AG04450 (cell line): ENCODE measurements at regions not wholly inside any gene's neighbourhood (a gene's known extent, or its start where the extent isn't known, plus 50 kb on each side); places are given as distances from the start of the nearest gene placed in this dataset.
A peak's percentile ranks its signal among the peaks of the same experiment; 100 is the strongest.
"Not testable (repeated sequence)": the region's sequence is repeated elsewhere in the genome, so short reads cannot be mapped to it uniquely, and the experiment has no call there.

Experiments
- CTCF ChIA-PET: fragments of 300-600, 350-600 bp; formaldehyde crosslinking; extraction: SDS; loops from one replicate; lab custom pipeline; 2022; ENCODE audit warnings: antibody characterized with exemption, inconsistent platforms; lab: Charles Lee
- POLR2A ChIA-PET: fragments of 350-600 bp; formaldehyde crosslinking; extraction: SDS; loops from one replicate; lab custom pipeline; 2021; ENCODE audit warnings: antibody characterized with exemption, inconsistent platforms; lab: Yijun Ruan, JAX
- DNase-seq: peaks from one replicate; pipeline ENCODE4 v3.0.0-alpha.2; 2011; ENCODE audit warnings: low read depth, low spot score
- H3K27ac ChIP-seq: one replicate; pipeline ENCODE4 v1.5.1; 2012; ENCODE audit warnings: low read depth, low read length, control low read depth
- H3K27me3 ChIP-seq: one replicate; pipeline ENCODE4 v1.6.0; 2012; ENCODE audit warnings: low read length; ENCODE audit not compliant: control insufficient read depth, insufficient read depth
- H3K4me3 ChIP-seq: 2 replicates; pipeline ENCODE4 v1.5.1; 2011; ENCODE audit warnings: mild to moderate bottlenecking, low read depth, low read length, control low read depth
- H3K9me3 ChIP-seq: 2 replicates; pipeline ENCODE4 v1.5.1; 2012; ENCODE audit warnings: low read length; ENCODE audit not compliant: control insufficient read depth, insufficient read depth
- CTCF ChIP-seq: IDR thresholded peaks from 2 replicates; pipeline ENCODE4 v1.5.1; 2011; ENCODE audit warnings: low read depth, low read length, control low read depth, inconsistent platforms

- H3K27ac ChIP-seq = no peak overlapping the region
- TF ChIP-seq CTCF = no peak
- ChIA-PET CTCF (no interaction called here), POLR2A (interaction anchor here (0.6 kb wide), 1 partner anchor 74 kb away, joined by 4 read pairs; no protein-coding TSS in a partner anchor)
- DNase-seq = no peak
- H3K9me3 ChIP-seq = no peaks in the 10 kb centered on the region
- H3K27me3 ChIP-seq = no peaks in the 10 kb centered on the region
- no peak overlapping the region for H3K4me3 ChIP-seq
Measured at GRCh38 chr9:22654833-22655232, 208.2 kb downstream of the DMRTA1 start.

- ChIA-PET POLR2A (no interaction called here), CTCF (no interaction called here)
Measured at GRCh38 chr9:22657713-22658112, 211.1 kb downstream of the DMRTA1 start.

GRCh38 chr9:22658484-22658883 lies 211.9 kb downstream of the DMRTA1 start:
- H3K27me3 ChIP-seq, H3K4me3 ChIP-seq, H3K9me3 ChIP-seq, DNase-seq, CTCF ChIA-PET, POLR2A ChIA-PET, H3K27ac ChIP-seq: not testable (repeated sequence)

More at GRCh38 chr9:22657713-22658112, 211.1 kb downstream of the DMRTA1 start:
- DNase-seq = no peak
- no peak overlapping the region for H3K27ac ChIP-seq
- no peak for TF ChIP-seq CTCF
- H3K27me3 ChIP-seq = no peaks in the 10 kb centered on the region
- H3K9me3 ChIP-seq = no peaks in the 10 kb centered on the region
- no peak overlapping the region for H3K4me3 ChIP-seq

GRCh38 chr9:22682536-22682935 lies 235.9 kb downstream of the DMRTA1 start:
- Histone ChIP-seq H3K9me3 (no peaks in the 10 kb centered on the region), H3K27ac (no peak overlapping the region), H3K4me3 (no peak overlapping the region), H3K27me3 (no peaks in the 10 kb centered on the region)
- CTCF ChIA-PET = no interaction called here
- POLR2A ChIA-PET = interaction anchor here (1.0 kb wide), 1 partner anchor 17 kb away, joined by 5 read pairs; no protein-coding TSS in a partner anchor
- no peak for DNase-seq
- no peak for TF ChIP-seq CTCF

GRCh38 chr9:22682961-22683699 lies 236.5 kb downstream of the DMRTA1 start:
- no peak overlapping the region for H3K4me3 ChIP-seq
- H3K9me3 ChIP-seq = no peaks in the 10 kb centered on the region
- no peak overlapping the region for H3K27ac ChIP-seq
- no peaks in the 10 kb centered on the region for H3K27me3 ChIP-seq
- ChIA-PET CTCF (no interaction called here), POLR2A (interaction anchor here (1.0 kb wide), 1 partner anchor 17 kb away, joined by 5 read pairs; no protein-coding TSS in a partner anchor)
- no peak for TF ChIP-seq CTCF
- DNase-seq = peak; percentile 49
